ENCODE measurements at regions not wholly inside any gene's neighbourhood (a gene's known extent, or its start where the extent isn't known, plus 50 kb on each side); places are given as distances from the start of the nearest gene placed in this dataset.

- ATAC-seq (ENCODE audit: low read depth): no peak
- intact Hi-C loops (cut with micrococcal nuclease): no loop called here
- H3K4me2 ChIP-seq (replicated peaks; ENCODE audit: low read depth, low read length, poor library complexity, severe bottlenecking): no peak overlapping the region
- H3K9ac ChIP-seq (ENCODE audit: low read length): no peak overlapping the region
- H2AFZ ChIP-seq (ENCODE audit: insufficient read depth, low read depth, low read length, poor library complexity, severe bottlenecking): no peak overlapping the region
- no peaks in the 10 kb centered on the region for H4K20me1 ChIP-seq (ENCODE audit: control insufficient read depth, insufficient read depth, low read length, poor library complexity, severe bottlenecking)
- no peaks in the 10 kb centered on the region for H3K79me2 ChIP-seq (ENCODE audit: control insufficient read depth, insufficient read depth, low read length)
- no peak for DNase-seq
- Mint-ChIP-seq H3K27ac (no peak overlapping the region), H3K4me1 (peaks cover 15% of the 10 kb centered on the region), H3K4me3 (peak overlapping the region; percentile 55), H3K9me3 (ENCODE audit: insufficient read depth) (no peaks in the 10 kb centered on the region), H3K27me3 (no peaks in the 10 kb centered on the region)
- no peaks in the 10 kb centered on the region for H3K9me3 ChIP-seq (ENCODE audit: control extremely low read depth in 1 of 3, control insufficient read depth in 2 of 3, insufficient read depth in 1 of 3, low read length in 2 of 3)
- no peak overlapping the region for H3K4me3 ChIP-seq (ENCODE audit: control extremely low read depth in 1 of 5, extremely low read depth in 1 of 5, insufficient read depth in 1 of 5, low read depth in 2 of 5, low read length in 4 of 5)
- H3K36me3 ChIP-seq (replicated peaks in 1 of 2; ENCODE audit: control extremely low read depth in 1 of 2, control insufficient read depth in 1 of 2, extremely low read depth in 1 of 2, insufficient read depth in 2 of 2, low read length in 1 of 2): no peaks in the 10 kb centered on the region
- H3K27ac ChIP-seq (ENCODE audit: low read length in 2 of 2): no peak overlapping the region
- no peaks in the 10 kb centered on the region for H3K4me1 ChIP-seq (ENCODE audit: control insufficient read depth in 2 of 2, insufficient read depth in 2 of 2, low read length in 2 of 2)
- ChIA-PET POLR2A (no interaction called here), CTCF (interaction anchor here (1.0 kb wide), 1 partner anchor 15 kb away, joined by 5 read pairs; no protein-coding TSS in a partner anchor)
- TF ChIP-seq EZH2 (IDR thresholded peaks at IDR 0.05; ENCODE audit: borderline replicate concordance, insufficient read depth, low read depth, low read length, poor library complexity, severe bottlenecking) (no peak), CTCF (IDR thresholded peaks at IDR 0.05) (no peak)
- H3K27me3 ChIP-seq (replicated peaks in 1 of 4; ENCODE audit: control extremely low read depth in 1 of 4, control insufficient read depth in 3 of 4, insufficient read depth in 4 of 4, low read length in 3 of 4): no peaks in the 10 kb centered on the region
- WGBS (ENCODE audit: insufficient coverage): no CpG with 5 or more reads among the region's 1 CpG
These were observed 111.5 kb downstream of the ASB9 start for GRCh38 chrX:15158350-15158735.

GRCh38 chrX:15157624-15158023, 112.3 kb downstream of the ASB9 start:
- ChIA-PET CTCF (interaction anchor here (0.6 kb wide), 1 partner anchor 1119 kb away, joined by 3 read pairs; no protein-coding TSS in a partner anchor), POLR2A (no interaction called here)
- Histone ChIP-seq H3K27ac (ENCODE audit: low read length in 2 of 2) (no peak overlapping the region), H3K9ac (ENCODE audit: low read length) (no peak overlapping the region), H2AFZ (ENCODE audit: insufficient read depth, low read depth, low read length, poor library complexity, severe bottlenecking) (no peak overlapping the region), H3K9me3 (ENCODE audit: control extremely low read depth in 1 of 3, control insufficient read depth in 2 of 3, insufficient read depth in 1 of 3, low read length in 2 of 3) (no peaks in the 10 kb centered on the region), H3K4me3 (ENCODE audit: control extremely low read depth in 1 of 5, extremely low read depth in 1 of 5, insufficient read depth in 1 of 5, low read depth in 2 of 5, low read length in 4 of 5) (no peak overlapping the region), H3K4me2 (replicated peaks; ENCODE audit: low read depth, low read length, poor library complexity, severe bottlenecking) (no peak overlapping the region), H3K36me3 (replicated peaks in 1 of 2; ENCODE audit: control extremely low read depth in 1 of 2, control insufficient read depth in 1 of 2, extremely low read depth in 1 of 2, insufficient read depth in 2 of 2, low read length in 1 of 2) (no peaks in the 10 kb centered on the region), H3K27me3 (replicated peaks in 1 of 4; ENCODE audit: control extremely low read depth in 1 of 4, control insufficient read depth in 3 of 4, insufficient read depth in 4 of 4, low read length in 3 of 4) (no peaks in the 10 kb centered on the region), H3K4me1 (ENCODE audit: control insufficient read depth in 2 of 2, insufficient read depth in 2 of 2, low read length in 2 of 2) (no peaks in the 10 kb centered on the region), H4K20me1 (ENCODE audit: control insufficient read depth, insufficient read depth, low read length, poor library complexity, severe bottlenecking) (no peaks in the 10 kb centered on the region), H3K79me2 (ENCODE audit: control insufficient read depth, insufficient read depth, low read length) (no peaks in the 10 kb centered on the region)
- no peak overlapping the region for H3K4me3 Mint-ChIP-seq
- ATAC-seq (ENCODE audit: low read depth) (no peak), DNase-seq (no peak)
- peaks cover 15% of the 10 kb centered on the region for H3K4me1 Mint-ChIP-seq
- H3K27ac Mint-ChIP-seq: no peak overlapping the region
- no CpG with 5 or more reads among the region's 2 CpGs for WGBS (ENCODE audit: insufficient coverage)
- no peaks in the 10 kb centered on the region for H3K27me3 Mint-ChIP-seq
- no peaks in the 10 kb centered on the region for H3K9me3 Mint-ChIP-seq (ENCODE audit: insufficient read depth)
- TF ChIP-seq EZH2 (IDR thresholded peaks at IDR 0.05; ENCODE audit: borderline replicate concordance, insufficient read depth, low read depth, low read length, poor library complexity, severe bottlenecking) (no peak), CTCF (IDR thresholded peaks at IDR 0.05) (no peak)
- intact Hi-C loops (cut with micrococcal nuclease): no loop called here
